ENCODE measurements at regions not wholly inside any gene's neighbourhood (a gene's known extent, or its start where the extent isn't known, plus 50 kb on each side); places are given as distances from the start of the nearest gene placed in this dataset.
A peak's percentile ranks its signal among the peaks of the same experiment; 100 is the strongest.

DNA sequence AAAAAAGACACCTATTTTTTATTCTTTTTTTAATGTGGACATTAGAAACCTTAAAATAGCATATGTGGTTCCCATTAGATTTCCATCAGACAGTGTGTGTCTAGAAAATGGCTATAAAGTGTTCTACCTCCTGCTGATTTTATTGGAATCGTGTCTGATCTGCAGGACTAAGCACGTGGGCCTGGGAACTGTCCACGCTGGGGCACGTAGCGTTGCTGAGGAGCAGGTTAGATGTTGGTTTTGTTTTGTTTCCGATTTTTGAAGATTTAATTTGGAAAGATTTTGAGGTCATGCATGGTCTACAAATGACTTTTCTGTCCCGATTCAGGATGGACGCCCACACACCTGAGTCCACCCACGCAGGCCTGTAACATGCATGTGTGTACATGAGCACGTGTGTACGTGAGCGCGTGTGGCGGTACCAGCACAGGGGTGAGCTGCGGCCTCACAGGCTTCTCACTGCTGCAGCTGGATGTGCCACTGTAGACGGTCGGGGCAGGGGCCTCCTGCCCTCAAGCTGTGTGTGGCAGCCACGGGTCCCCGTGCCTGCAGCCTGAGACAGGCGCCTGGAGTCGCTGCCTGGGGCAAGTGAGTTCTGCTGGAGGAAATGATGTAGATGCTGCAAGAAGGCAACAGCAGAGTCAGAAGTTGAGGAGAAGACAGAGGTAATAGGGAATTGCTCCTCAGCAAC is 99.7 kb upstream of the CTDP1 start:
- H3K4me3 Mint-ChIP-seq, result no peak overlapping the region
- peaks cover under 1 to 7% (median 3%) of the 10 kb centered on the region in 3 donors for H3K27me3 Mint-ChIP-seq (ENCODE audit: low read depth in 3 of 3)
- peaks cover 6% of the 10 kb centered on the region for H3K4me1 Mint-ChIP-seq
- Histone ChIP-seq H3K79me2 (ENCODE audit: insufficient read depth, low read length) (no peaks in the 10 kb centered on the region), H2AFZ (ENCODE audit: insufficient read depth, low read depth, low read length, poor library complexity, severe bottlenecking) (no peak overlapping the region), H3K27me3 (ENCODE audit: control insufficient read depth in 2 of 2, insufficient read depth in 2 of 2, low read length in 2 of 2) (no peaks in the 10 kb centered on the region), H3K4me1 (ENCODE audit: control insufficient read depth in 1 of 2, insufficient read depth in 2 of 2, low read length in 2 of 2) (no peaks in the 10 kb centered on the region), H4K20me1 (ENCODE audit: insufficient read depth, low read length) (no peaks in the 10 kb centered on the region), H3K4me2 (replicated peaks; ENCODE audit: extremely low read depth, low read length, poor library complexity, severe bottlenecking) (no peak overlapping the region), H3K4me3 (replicated peaks in 1 of 3; ENCODE audit: low read depth in 2 of 3, low read length in 3 of 3) (no peak overlapping the region), H3K9me3 (replicated peaks in 1 of 2; ENCODE audit: control insufficient read depth in 1 of 2, insufficient read depth in 1 of 2, low read length in 2 of 2) (peaks cover 10 to 13% of the 10 kb centered on the region in 2 donors), H3K27ac (ENCODE audit: low read depth in 1 of 2, low read length in 2 of 2) (no peak overlapping the region), H3K36me3 (replicated peaks in 1 of 2; ENCODE audit: control insufficient read depth in 1 of 2, insufficient read depth in 2 of 2, low read length in 2 of 2) (no peaks in the 10 kb centered on the region), H3K9ac (ENCODE audit: insufficient read depth, low read length, poor library complexity, severe bottlenecking) (no peak overlapping the region)
- WGBS (ENCODE audit: insufficient coverage), result 91% methylated on average over 20 of the region's 21 CpGs
- intact Hi-C loops (cut with micrococcal nuclease), result no loop called here
- no peaks in the 10 kb centered on the region for H3K36me3 Mint-ChIP-seq
- no peak for DNase-seq
- TF ChIP-seq, protein P1, sequence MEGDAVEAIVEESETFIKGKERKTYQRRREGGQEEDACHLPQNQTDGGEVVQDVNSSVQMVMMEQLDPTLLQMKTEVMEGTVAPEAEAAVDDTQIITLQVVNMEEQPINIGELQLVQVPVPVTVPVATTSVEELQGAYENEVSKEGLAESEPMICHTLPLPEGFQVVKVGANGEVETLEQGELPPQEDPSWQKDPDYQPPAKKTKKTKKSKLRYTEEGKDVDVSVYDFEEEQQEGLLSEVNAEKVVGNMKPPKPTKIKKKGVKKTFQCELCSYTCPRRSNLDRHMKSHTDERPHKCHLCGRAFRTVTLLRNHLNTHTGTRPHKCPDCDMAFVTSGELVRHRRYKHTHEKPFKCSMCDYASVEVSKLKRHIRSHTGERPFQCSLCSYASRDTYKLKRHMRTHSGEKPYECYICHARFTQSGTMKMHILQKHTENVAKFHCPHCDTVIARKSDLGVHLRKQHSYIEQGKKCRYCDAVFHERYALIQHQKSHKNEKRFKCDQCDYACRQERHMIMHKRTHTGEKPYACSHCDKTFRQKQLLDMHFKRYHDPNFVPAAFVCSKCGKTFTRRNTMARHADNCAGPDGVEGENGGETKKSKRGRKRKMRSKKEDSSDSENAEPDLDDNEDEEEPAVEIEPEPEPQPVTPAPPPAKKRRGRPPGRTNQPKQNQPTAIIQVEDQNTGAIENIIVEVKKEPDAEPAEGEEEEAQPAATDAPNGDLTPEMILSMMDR (IDR thresholded peaks at IDR 0.05), result no peak
- H3K27ac Mint-ChIP-seq, result peak overlapping the region in 1 of 7 donors; percentile 37
- peaks cover 0 to 3% (median 0%) of the 10 kb centered on the region in 7 donors for H3K9me3 Mint-ChIP-seq

DNA sequence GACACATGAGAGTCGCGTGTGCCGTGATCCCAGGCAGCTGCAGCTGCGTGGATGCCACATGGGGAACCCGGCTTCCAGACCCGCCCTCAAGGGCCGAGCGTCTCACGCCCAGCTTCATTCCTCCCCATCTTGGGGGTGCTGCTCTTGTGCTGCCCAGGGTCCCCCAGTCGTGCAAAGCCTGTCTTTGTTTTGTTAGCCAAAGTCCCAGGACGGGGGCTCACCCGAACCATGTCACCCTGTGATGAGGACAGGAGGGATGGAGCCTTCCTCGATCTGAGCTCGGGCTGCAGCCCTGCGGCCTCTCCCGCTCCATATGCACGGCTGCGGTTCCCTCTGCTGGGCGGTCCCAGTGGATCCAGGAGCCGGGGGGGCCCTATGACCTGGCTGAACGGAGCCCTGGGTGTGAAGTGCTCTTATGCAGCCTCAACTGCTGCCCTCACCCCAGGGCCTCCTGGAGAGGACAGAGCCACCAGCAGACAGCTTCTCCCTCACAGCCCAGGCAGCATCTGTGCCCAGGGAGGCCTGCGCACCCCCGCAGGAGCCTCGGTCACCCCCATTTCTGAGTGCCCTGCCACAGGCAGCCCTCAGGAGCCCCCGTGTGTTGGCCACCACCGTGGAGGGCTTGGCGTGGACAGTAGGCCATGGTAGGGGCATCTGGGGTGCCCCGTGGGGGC is 99.0 kb upstream of the CTDP1 start:
- intact Hi-C loops (cut with micrococcal nuclease), result no loop called here
- Histone ChIP-seq H3K79me2 (ENCODE audit: insufficient read depth, low read length) (no peaks in the 10 kb centered on the region), H2AFZ (ENCODE audit: insufficient read depth, low read depth, low read length, poor library complexity, severe bottlenecking) (no peak overlapping the region), H3K9ac (ENCODE audit: insufficient read depth, low read length, poor library complexity, severe bottlenecking) (no peak overlapping the region), H4K20me1 (ENCODE audit: insufficient read depth, low read length) (no peaks in the 10 kb centered on the region), H3K27ac (ENCODE audit: low read depth in 1 of 2, low read length in 2 of 2) (no peak overlapping the region), H3K4me1 (ENCODE audit: control insufficient read depth in 1 of 2, insufficient read depth in 2 of 2, low read length in 2 of 2) (no peaks in the 10 kb centered on the region), H3K4me2 (replicated peaks; ENCODE audit: extremely low read depth, low read length, poor library complexity, severe bottlenecking) (no peak overlapping the region), H3K36me3 (replicated peaks in 1 of 2; ENCODE audit: control insufficient read depth in 1 of 2, insufficient read depth in 2 of 2, low read length in 2 of 2) (no peaks in the 10 kb centered on the region), H3K27me3 (ENCODE audit: control insufficient read depth in 2 of 2, insufficient read depth in 2 of 2, low read length in 2 of 2) (no peaks in the 10 kb centered on the region), H3K9me3 (replicated peaks in 1 of 2; ENCODE audit: control insufficient read depth in 1 of 2, insufficient read depth in 1 of 2, low read length in 2 of 2) (peaks cover 10 to 13% of the 10 kb centered on the region in 2 donors), H3K4me3 (replicated peaks in 1 of 3; ENCODE audit: low read depth in 2 of 3, low read length in 3 of 3) (no peak overlapping the region)
- TF ChIP-seq, protein P1 (IDR thresholded peaks at IDR 0.05), result no peak
- Mint-ChIP-seq H3K27me3 (ENCODE audit: low read depth in 3 of 3) (peaks cover 0 to 5% (median 3%) of the 10 kb centered on the region in 3 donors), H3K4me1 (peaks cover 3% of the 10 kb centered on the region), H3K36me3 (no peaks in the 10 kb centered on the region), H3K9me3 (peaks cover 0 to 2% (median 0%) of the 10 kb centered on the region in 7 donors), H3K4me3 (no peak overlapping the region), H3K27ac (peak overlapping the region in 1 of 7 donors; percentile 37)
- 89% methylated on average over 25 of the region's 28 CpGs for WGBS (ENCODE audit: insufficient coverage)
- no peak for DNase-seq

Data from CD14-positive monocyte (primary cell).